Lower leg skin (tissue), 3 donors: ENCODE measurements at regions not wholly inside any gene's neighbourhood (a gene's known extent, or its start where the extent isn't known, plus 50 kb on each side); places are given as distances from the start of the nearest gene placed in this dataset.

Source experiments
- POLR2A ChIP-seq, 2 donors: fragments of 450-650 bp; IDR thresholded peaks; one replicate each; pipeline ENCODE4 v1.6.1; 2016 to 2017; ENCODE audit warnings: antibody characterized with exemption in 2 of 2, mild to moderate bottlenecking in 1 of 2, moderate library complexity in 1 of 2
- TF ChIP-seq, protein P1 (sequence below), 3 donors: fragments of 450-650 bp; IDR thresholded peaks; one replicate each; pipeline ENCODE4 v1.5.1; 2016; ENCODE audit warnings: antibody characterized with exemption in 3 of 3, mild to moderate bottlenecking in 3 of 3, moderate library complexity in 2 of 3

DNA sequence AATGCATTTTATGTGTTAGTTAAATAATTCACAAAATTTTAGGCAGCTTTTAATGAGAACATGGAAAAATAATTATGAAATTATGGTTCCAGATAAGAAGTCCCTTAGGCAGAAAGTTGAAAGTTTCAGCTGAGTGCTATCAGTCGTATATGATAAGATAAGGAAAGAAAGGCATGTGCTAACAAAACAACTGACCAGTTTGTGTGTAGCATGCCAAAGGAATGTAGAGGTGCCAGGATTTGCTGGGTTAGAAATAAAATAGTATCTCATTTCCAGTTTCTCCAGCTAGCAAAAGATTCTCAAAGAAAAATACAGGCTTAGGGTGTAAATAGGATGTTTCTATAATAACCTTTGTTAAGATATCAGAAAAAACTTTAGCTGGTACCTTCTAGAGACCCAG, 1044.5 kb upstream of the CDH8 start:
- TF ChIP-seq, protein P1, sequence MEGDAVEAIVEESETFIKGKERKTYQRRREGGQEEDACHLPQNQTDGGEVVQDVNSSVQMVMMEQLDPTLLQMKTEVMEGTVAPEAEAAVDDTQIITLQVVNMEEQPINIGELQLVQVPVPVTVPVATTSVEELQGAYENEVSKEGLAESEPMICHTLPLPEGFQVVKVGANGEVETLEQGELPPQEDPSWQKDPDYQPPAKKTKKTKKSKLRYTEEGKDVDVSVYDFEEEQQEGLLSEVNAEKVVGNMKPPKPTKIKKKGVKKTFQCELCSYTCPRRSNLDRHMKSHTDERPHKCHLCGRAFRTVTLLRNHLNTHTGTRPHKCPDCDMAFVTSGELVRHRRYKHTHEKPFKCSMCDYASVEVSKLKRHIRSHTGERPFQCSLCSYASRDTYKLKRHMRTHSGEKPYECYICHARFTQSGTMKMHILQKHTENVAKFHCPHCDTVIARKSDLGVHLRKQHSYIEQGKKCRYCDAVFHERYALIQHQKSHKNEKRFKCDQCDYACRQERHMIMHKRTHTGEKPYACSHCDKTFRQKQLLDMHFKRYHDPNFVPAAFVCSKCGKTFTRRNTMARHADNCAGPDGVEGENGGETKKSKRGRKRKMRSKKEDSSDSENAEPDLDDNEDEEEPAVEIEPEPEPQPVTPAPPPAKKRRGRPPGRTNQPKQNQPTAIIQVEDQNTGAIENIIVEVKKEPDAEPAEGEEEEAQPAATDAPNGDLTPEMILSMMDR (IDR thresholded peaks at IDR 0.05) = no peak
- TF ChIP-seq POLR2A (IDR thresholded peaks at IDR 0.05) = no peak
